Esophagus squamous epithelium (tissue), 5 donors: ENCODE measurements at regions not wholly inside any gene's neighbourhood (a gene's known extent, or its start where the extent isn't known, plus 50 kb on each side); places are given as distances from the start of the nearest gene placed in this dataset.

Source experiments
- DNase-seq: peaks from one replicate; lab custom pipeline; 2025; lab: John Stamatoyannopoulos, UW
- H3K27ac ChIP-seq, 4 donors: fragments of 200-600 bp; sonication (generic); one replicate each; pipeline ENCODE4 v1.5.1; 2016 to 2019; ENCODE audit warnings: mild to moderate bottlenecking in 1 of 4
- H3K27me3 ChIP-seq, 4 donors: fragments of 200-600 bp; sonication (generic); 1 replicate in 3 of 4; 2 replicates in 1 of 4; pipeline versions ENCODE4 v1.5.1 to v1.6.0; 2017 to 2021; ENCODE audit warnings: antibody characterized with exemption in 1 of 4
- H3K36me3 ChIP-seq, 3 donors: fragments of 200-600 bp; sonication (generic); one replicate each; pipeline ENCODE4 v1.5.1; 2016 to 2019
- H3K4me1 ChIP-seq, 3 donors: fragments of 200-600 bp; sonication (generic); one replicate each; pipeline ENCODE4 v1.5.1; 2017 to 2019
- H3K4me3 ChIP-seq, 4 donors: fragments of 200-600 bp; sonication (generic); 1 replicate in 3 of 4; 2 replicates in 1 of 4; pipeline ENCODE4 v1.5.1; 2016 to 2019; ENCODE audit warnings: mild to moderate bottlenecking in 2 of 4, moderate library complexity in 1 of 4
- H3K9me3 ChIP-seq, 3 donors: fragments of 200-600 bp; sonication (generic); one replicate each; pipeline ENCODE4 v1.5.1; 2016 to 2019
- POLR2A ChIP-seq, 4 donors: fragments of 450-650 bp; IDR thresholded peaks; one replicate each; pipeline ENCODE4 v1.6.1; 2017; ENCODE audit warnings: antibody characterized with exemption in 4 of 4, mild to moderate bottlenecking in 4 of 4, moderate library complexity in 3 of 4
- WGBS, 2 donors: methylation state at CpG; one replicate each; pipeline ENCODE4 v1.1.5; 2018; 5-methylcytosine and 5-hydroxymethylcytosine counted together
- intact Hi-C: fragments of 100-400 bp; cut with DNase I; formaldehyde crosslinking; loops from one replicate; pipeline ENCODE4 v1.15.0; 2022
- TF ChIP-seq, protein P1 (sequence below), 6 experiments: fragments of 450-650 bp in 4 of 6; fragments of 200-600 bp in 2 of 6; sonication (generic) in 2 of 6; IDR thresholded peaks; one replicate each; pipeline ENCODE4 v1.5.1; 2016 to 2019; ENCODE audit warnings: antibody characterized with exemption in 6 of 6, mild to moderate bottlenecking in 4 of 6, moderate library complexity in 4 of 6
- donor health status: DM: yes; HTN: yes; CAD: no.

DNA sequence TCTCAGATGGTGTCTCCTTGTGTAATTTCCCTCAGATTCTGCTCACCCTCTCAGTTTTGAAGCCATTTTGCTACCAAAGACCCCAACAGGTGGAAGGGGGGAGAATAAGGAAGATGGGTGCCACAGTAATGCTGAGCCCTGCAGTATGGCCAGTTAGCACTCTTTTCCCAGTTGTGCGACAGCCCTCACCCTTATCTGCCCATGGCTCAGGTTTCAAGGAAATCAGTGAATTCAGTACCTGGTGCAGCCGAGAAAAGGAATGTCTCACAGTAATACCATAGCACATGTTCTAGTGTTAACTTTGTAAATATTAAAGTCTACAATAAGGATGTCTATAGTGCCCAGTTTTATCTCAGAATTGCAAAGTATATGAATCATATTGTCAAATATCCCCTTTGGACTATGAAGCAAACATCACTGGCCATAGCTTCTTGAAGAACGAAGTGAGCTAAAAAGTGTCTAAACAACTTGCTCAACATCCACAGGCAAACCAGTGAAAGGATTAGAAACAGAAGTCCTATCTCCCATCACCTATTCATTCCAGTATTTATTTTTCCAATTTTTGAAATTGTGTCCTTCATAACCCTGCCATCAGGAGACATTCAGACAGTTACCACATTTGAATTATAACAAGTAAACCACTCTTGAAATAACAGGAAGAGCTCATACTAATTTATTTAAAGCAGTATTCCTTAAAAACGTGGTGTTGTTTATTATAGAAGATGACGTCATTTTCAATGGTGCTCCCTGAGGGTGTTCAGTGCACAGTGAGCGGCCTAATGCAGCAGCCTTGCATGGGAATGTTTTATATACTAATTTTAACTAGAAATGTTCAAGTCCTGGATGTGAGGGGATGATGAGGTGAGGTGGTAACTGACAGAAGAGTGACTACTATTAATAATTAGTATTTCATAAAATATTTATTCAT, 366.2 kb downstream of the TFAP2A start:
- no peaks in the 10 kb centered on the region for H3K27me3 ChIP-seq
- no peak overlapping the region for H3K4me3 ChIP-seq
- no peaks in the 10 kb centered on the region for H3K36me3 ChIP-seq
- whole genome bisulfite sequencing, 2 donors = 56 to 62% methylated on average over 6 of the region's 6 CpGs
- peaks cover 0 to 11% (median 0%) of the 10 kb centered on the region in 3 donors for H3K4me1 ChIP-seq
- intact Hi-C loops = no loop called here
- peaks cover 0 to 5% (median 0%) of the 10 kb centered on the region in 3 donors for H3K9me3 ChIP-seq
- no peak for DNase-seq
- TF ChIP-seq, protein P1, sequence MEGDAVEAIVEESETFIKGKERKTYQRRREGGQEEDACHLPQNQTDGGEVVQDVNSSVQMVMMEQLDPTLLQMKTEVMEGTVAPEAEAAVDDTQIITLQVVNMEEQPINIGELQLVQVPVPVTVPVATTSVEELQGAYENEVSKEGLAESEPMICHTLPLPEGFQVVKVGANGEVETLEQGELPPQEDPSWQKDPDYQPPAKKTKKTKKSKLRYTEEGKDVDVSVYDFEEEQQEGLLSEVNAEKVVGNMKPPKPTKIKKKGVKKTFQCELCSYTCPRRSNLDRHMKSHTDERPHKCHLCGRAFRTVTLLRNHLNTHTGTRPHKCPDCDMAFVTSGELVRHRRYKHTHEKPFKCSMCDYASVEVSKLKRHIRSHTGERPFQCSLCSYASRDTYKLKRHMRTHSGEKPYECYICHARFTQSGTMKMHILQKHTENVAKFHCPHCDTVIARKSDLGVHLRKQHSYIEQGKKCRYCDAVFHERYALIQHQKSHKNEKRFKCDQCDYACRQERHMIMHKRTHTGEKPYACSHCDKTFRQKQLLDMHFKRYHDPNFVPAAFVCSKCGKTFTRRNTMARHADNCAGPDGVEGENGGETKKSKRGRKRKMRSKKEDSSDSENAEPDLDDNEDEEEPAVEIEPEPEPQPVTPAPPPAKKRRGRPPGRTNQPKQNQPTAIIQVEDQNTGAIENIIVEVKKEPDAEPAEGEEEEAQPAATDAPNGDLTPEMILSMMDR (IDR thresholded peaks at IDR 0.05) = no peak
- no peak for TF ChIP-seq POLR2A (IDR thresholded peaks at IDR 0.05)
- no peak overlapping the region for H3K27ac ChIP-seq

DNA sequence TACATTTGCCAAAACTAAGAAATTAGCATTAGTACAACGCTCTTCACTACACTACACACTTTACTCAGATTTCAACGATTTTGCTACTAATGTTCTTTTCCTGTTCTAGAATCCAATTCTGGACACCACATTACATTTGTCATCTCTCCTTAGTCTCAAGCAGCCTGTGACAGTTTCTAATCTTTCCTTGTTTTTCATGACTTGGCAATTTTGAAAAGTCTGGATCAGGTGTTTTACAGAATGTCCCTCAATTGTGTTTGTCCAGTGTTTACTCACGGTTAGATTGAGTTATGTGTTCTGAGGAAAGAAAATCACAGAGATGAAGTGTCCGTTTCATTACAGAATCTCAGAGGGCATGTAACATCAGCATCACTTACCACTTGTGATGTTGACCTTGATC, 372.6 kb downstream of the TFAP2A start:
- 72 to 80% methylated on average over 4 of the region's 4 CpGs for WGBS, 2 donors
- H3K27ac ChIP-seq = no peak overlapping the region
- peaks cover 0 to 5% (median 0%) of the 10 kb centered on the region in 3 donors for H3K9me3 ChIP-seq
- no peaks in the 10 kb centered on the region for H3K36me3 ChIP-seq
- no peak for DNase-seq
- intact Hi-C loops = no loop called here
- no peaks in the 10 kb centered on the region for H3K27me3 ChIP-seq
- peaks cover 0 to 7% (median 0%) of the 10 kb centered on the region in 3 donors for H3K4me1 ChIP-seq
- H3K4me3 ChIP-seq = no peak overlapping the region
- TF ChIP-seq, protein P1 (IDR thresholded peaks at IDR 0.05) = no peak
- TF ChIP-seq POLR2A (IDR thresholded peaks at IDR 0.05) = no peak

DNA sequence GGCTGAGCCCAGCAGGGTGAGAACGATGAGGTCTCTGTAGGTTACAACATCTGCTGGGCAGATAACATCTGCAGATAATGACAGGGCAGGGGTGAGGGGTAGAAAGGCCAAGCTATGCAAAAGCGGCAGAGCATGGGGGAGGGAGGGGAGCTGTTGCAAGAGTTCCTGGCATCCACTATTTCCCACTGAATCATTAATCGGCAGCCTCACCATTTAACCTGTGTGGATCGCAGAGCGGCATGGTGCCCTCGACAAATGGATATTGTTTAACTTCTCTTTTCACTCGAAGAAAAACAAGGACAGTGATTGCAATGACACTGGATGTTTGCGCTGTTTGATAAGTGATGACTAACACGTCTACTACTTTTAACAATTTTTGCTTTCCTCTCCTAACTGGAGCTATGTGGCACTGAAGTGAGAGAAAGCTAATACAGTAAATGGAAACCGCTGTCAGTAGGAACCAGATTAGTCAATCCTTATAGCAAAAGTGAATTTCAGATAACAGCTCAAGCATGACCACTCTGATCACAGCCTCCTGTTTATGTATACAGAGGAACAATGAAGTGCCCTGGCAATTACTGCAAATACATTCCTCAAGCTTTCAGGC, 381.5 kb downstream of the TFAP2A start:
- WGBS, 2 donors = 24 to 38% methylated on average over 10 of the region's 10 CpGs
- no peaks in the 10 kb centered on the region for H3K9me3 ChIP-seq
- H3K4me1 ChIP-seq = peaks cover 0 to 11% (median 3%) of the 10 kb centered on the region in 3 donors
- no peaks in the 10 kb centered on the region for H3K36me3 ChIP-seq
- no peak overlapping the region for H3K27ac ChIP-seq
- no peak for TF ChIP-seq POLR2A (IDR thresholded peaks at IDR 0.05)
- TF ChIP-seq, protein P1 (IDR thresholded peaks at IDR 0.05) = no peak
- H3K27me3 ChIP-seq = no peaks in the 10 kb centered on the region
- no peak overlapping the region for H3K4me3 ChIP-seq
- DNase-seq = no peak
- intact Hi-C loops = no loop called here

DNA sequence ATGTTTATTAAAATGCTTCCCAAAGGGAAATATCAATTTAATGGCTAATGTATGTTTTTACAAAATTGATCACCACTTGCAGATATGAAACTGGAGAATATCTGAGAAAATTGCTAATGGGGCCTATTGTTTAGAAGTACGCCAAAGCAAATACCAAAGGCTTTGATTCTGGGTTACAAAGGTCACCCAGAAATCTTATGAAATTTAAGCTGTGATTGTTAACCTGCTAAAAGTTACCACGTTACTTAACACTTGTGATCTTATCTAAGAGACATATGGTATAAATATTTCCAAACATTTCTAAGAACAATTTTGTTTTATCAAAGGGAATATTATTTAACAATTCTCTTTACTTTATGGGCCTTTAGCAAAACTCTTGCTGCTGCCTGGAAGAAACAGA, 383.3 kb downstream of the TFAP2A start:
- H3K27me3 ChIP-seq = no peaks in the 10 kb centered on the region
- no peaks in the 10 kb centered on the region for H3K36me3 ChIP-seq
- WGBS, 2 donors = 76 to 90% methylated on average over 2 of the region's 2 CpGs
- H3K4me1 ChIP-seq = peaks cover 0 to 11% (median 3%) of the 10 kb centered on the region in 3 donors
- no peak overlapping the region for H3K4me3 ChIP-seq
- DNase-seq = no peak
- no peak for TF ChIP-seq POLR2A (IDR thresholded peaks at IDR 0.05)
- TF ChIP-seq, protein P1 (IDR thresholded peaks at IDR 0.05) = no peak
- intact Hi-C loops = no loop called here
- no peak overlapping the region for H3K27ac ChIP-seq
- H3K9me3 ChIP-seq = no peaks in the 10 kb centered on the region
